Muscle of leg (tissue), 3 donors: ENCODE measurements at regions not wholly inside any gene's neighbourhood (a gene's known extent, or its start where the extent isn't known, plus 50 kb on each side); places are given as distances from the start of the nearest gene placed in this dataset.
A peak's percentile ranks its signal among the peaks of the same experiment; 100 is the strongest.

Source experiments
- DNase-seq: peaks from one replicate; pipeline ENCODE4 v3.0.0; 2013
- H3K27ac ChIP-seq: one replicate; pipeline ENCODE4 v1.5.1; 2013; ENCODE audit warnings: mild to moderate bottlenecking, low read length, control low read depth
- H3K27me3 ChIP-seq: one replicate; pipeline ENCODE4 v1.6.1; 2013; ENCODE audit warnings: low read length; ENCODE audit not compliant: control insufficient read depth, insufficient read depth
- H3K36me3 ChIP-seq: one replicate; pipeline ENCODE4 v1.6.1; 2013; ENCODE audit warnings: low read length; ENCODE audit not compliant: control insufficient read depth, insufficient read depth
- H3K4me1 ChIP-seq: one replicate; pipeline ENCODE4 v1.6.1; 2013; ENCODE audit warnings: low read length; ENCODE audit not compliant: control insufficient read depth, insufficient read depth
- H3K4me3 ChIP-seq: one replicate; pipeline ENCODE4 v1.5.1; 2013; ENCODE audit warnings: low read length, control low read depth
- H3K9me3 ChIP-seq: replicated peaks from 2 replicates; pipeline ENCODE4 v1.6.1; 2013; ENCODE audit warnings: low read depth, low read length; ENCODE audit not compliant: control insufficient read depth
- WGBS: methylation state at CpG from one replicate; pipeline ENCODE4 v1.1.5; 2013; ENCODE audit warnings: missing lambda C conversion rate; ENCODE audit not compliant: insufficient coverage; 5-methylcytosine and 5-hydroxymethylcytosine counted together

DNA sequence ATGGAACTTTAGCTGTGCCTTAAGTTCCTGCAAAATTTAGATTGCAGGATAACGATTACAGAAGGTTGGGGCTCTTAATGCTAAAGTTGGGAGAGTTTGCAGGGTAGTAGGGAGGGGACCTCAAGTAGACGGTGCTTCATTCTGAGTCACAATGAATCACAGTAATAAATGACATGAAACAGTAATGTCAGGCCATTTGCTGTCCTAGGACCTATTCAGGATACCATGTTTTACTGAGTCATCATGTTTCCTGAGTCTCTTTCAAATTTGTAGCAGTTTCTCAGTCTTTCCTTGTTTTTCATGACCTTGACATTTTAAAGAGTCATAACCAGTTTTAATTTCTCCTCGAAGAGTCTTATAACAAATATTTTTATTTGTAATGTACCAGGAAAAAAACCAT lies 406.9 kb upstream of the MAP3K7 start:
- 100% methylated on average over 1 of the region's 3 CpGs for WGBS
- no peaks in the 10 kb centered on the region for H3K27me3 ChIP-seq
- H3K9me3 ChIP-seq: no peaks in the 10 kb centered on the region
- no peaks in the 10 kb centered on the region for H3K4me1 ChIP-seq
- no peak overlapping the region for H3K4me3 ChIP-seq
- no peaks in the 10 kb centered on the region for H3K36me3 ChIP-seq
- DNase-seq: no peak
- H3K27ac ChIP-seq: no peak overlapping the region

DNA sequence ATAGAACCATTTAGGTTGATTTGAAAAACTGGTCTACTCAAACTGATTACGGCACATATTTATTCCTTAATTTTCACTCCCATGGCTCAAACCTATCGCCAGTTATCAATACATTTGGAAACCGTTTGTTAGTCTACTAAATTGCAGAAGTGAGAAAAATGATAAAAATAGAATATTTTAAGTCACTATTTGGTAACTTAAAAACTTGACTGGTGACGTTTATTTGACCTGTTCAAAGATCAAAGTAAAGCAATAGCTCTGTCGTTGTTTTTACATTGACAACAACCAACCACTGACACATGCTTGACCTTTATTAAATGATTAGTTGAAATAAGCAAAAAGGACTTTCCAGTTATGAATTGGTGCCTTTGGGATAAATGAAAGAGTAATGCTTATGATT lies 402.9 kb upstream of the MAP3K7 start:
- WGBS: no CpG with 5 or more reads among the region's 5 CpGs
- DNase-seq: no peak

DNA sequence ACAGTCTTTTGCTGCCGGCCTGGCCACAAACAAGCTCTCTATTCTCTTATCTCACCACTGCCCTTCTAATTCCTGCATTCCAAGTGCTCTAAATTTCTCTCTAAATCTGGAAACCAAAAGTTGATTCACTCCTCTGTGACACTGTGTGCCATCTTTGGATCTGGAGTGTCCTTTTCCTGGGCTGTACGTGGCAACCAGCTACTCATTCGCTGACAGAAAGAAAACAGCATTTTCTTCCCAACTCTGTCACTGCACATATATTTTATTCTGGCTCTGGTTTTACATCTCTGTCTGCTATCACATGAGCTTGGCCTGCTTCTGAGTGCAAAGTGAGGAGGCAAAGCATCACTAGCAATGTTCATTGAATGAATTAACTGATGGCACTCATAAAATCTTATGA lies 397.2 kb upstream of the MAP3K7 start:
- H3K4me1 ChIP-seq: no peaks in the 10 kb centered on the region
- WGBS: 81% methylated on average over 3 of the region's 3 CpGs

More for the DNA sequence above, 402.9 kb upstream of the MAP3K7 start:
- no peaks in the 10 kb centered on the region for H3K36me3 ChIP-seq
- H3K4me3 ChIP-seq: no peak overlapping the region
- no peaks in the 10 kb centered on the region for H3K4me1 ChIP-seq
- no peak overlapping the region for H3K27ac ChIP-seq
- H3K27me3 ChIP-seq: no peaks in the 10 kb centered on the region
- no peaks in the 10 kb centered on the region for H3K9me3 ChIP-seq

DNA sequence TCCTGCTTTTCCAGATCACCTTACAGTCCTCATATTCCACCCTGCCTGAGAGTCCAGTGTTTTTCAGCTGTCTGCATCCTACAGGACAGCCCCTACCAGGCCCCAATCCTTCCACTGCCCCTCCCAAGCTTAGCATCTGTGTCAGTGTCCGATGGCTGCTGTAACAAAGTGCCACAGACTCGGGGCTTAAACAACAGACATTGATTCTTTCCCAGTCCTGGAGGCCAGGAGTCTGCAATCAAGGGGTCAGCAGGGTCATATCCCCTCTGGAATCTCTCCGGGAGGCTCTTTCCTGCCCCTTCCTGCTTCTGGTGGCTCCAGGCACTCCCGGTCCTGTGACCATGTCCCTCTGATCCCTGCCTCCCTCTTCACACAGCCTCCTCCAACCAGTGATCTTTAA lies 396.6 kb upstream of the MAP3K7 start:
- Histone ChIP-seq H3K4me1 (no peaks in the 10 kb centered on the region), H3K9me3 (no peaks in the 10 kb centered on the region), H3K4me3 (no peak overlapping the region), H3K36me3 (no peaks in the 10 kb centered on the region), H3K27me3 (no peaks in the 10 kb centered on the region), H3K27ac (no peak overlapping the region)
- WGBS: 27% methylated on average over 3 of the region's 4 CpGs
- DNase-seq: no peak

More for the DNA sequence above, 397.2 kb upstream of the MAP3K7 start:
- no peak overlapping the region for H3K27ac ChIP-seq
- no peaks in the 10 kb centered on the region for H3K27me3 ChIP-seq
- DNase-seq: peak; percentile 1
- no peaks in the 10 kb centered on the region for H3K9me3 ChIP-seq
- H3K4me3 ChIP-seq: no peak overlapping the region
- no peaks in the 10 kb centered on the region for H3K36me3 ChIP-seq

DNA sequence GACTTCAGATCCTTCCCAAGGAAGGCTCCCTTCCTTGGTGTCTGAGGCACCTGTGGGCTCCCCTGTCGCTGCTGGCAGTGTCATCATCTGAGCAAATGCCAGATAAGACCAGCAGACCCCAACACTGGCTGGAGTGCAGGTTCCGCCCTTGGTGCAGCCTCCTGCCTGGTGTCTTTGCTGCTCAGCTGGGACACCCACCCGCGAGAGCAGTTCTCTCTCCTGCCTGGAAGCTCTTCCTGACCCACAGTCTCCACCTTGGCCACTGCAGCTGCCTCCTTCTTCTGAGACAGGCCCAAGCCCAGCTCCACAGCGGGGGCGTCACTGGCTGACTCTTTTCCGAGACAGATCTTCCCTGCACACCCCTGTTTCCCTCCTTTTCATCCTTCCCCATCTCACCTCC lies 395.7 kb upstream of the MAP3K7 start:
- Histone ChIP-seq H3K27ac (no peak overlapping the region), H3K4me1 (no peaks in the 10 kb centered on the region), H3K9me3 (no peaks in the 10 kb centered on the region), H3K36me3 (no peaks in the 10 kb centered on the region), H3K27me3 (no peaks in the 10 kb centered on the region), H3K4me3 (no peak overlapping the region)
- 91% methylated on average over 7 of the region's 7 CpGs for WGBS
- DNase-seq: no peak

DNA sequence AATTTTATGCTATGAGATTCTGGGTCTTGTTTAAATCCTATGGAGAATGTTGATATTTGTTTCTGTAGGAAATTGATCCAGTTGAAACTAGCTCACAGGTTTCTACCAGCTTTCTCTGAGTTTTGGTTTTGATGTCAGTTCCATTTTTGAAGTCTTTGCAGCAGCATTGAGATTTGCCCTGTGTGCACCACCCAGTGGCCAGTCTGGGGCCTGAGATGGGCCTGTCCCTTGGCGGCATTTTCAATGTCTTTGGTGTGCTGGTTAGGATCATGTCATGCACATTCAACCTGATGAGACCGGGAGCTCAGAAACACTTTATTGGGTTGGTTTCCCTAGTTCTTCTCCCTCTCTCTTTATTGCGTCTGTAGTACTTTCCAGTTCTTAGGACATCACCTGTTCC lies 395.2 kb upstream of the MAP3K7 start:
- Histone ChIP-seq H3K36me3 (no peaks in the 10 kb centered on the region), H3K4me3 (no peak overlapping the region), H3K4me1 (no peaks in the 10 kb centered on the region), H3K27me3 (no peaks in the 10 kb centered on the region), H3K9me3 (no peaks in the 10 kb centered on the region), H3K27ac (no peak overlapping the region)
- WGBS: no CpG with 5 or more reads among the region's 3 CpGs
- no peak for DNase-seq

DNA sequence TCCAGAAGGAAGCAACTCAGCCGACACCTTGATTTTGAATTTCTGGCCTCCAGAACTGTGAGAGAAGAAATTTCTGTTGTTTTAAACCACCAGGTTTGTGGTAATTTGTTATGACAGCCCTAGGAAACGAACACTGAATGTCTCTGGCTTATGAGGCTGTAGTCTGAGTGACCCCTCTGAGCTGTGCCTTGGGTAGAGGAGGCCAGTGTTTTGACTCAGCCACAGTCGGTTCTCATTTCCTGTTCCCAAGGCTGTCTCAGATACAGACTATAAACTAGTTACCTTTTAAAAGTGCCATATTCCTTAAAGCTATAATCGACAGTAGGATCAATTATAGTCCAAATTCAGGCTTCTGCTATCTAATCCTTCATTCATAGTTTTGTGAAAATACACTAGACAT lies 391.2 kb upstream of the MAP3K7 start:
- H3K36me3 ChIP-seq: no peaks in the 10 kb centered on the region
- no peaks in the 10 kb centered on the region for H3K27me3 ChIP-seq
- DNase-seq: no peak
- no peaks in the 10 kb centered on the region for H3K9me3 ChIP-seq
- no peaks in the 10 kb centered on the region for H3K4me1 ChIP-seq
- no peak overlapping the region for H3K4me3 ChIP-seq
- 40% methylated on average over 1 of the region's 4 CpGs for WGBS
- H3K27ac ChIP-seq: no peak overlapping the region

DNA sequence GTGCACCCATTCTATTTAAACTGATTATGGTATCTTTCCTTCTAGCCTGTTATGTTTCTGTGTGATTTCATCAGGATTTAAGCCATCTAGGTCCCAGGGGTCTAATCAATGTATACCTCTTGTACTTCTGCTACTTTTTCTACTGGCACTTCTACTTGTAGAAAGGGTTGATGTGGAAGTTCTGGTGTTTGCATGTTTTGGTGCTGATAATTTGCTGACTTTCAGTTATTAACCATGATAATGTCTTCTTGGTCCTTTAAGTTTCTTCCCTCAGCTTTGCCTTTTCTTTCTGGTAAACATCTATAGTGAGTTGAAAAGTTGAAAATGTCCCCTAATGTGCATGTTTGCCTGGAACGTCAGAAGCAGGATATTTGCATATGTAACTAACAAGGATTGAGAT lies 390.6 kb upstream of the MAP3K7 start:
- DNase-seq: no peak
- no peak overlapping the region for H3K4me3 ChIP-seq
- no peaks in the 10 kb centered on the region for H3K36me3 ChIP-seq
- H3K27me3 ChIP-seq: no peaks in the 10 kb centered on the region
- H3K9me3 ChIP-seq: no peaks in the 10 kb centered on the region
- H3K27ac ChIP-seq: no peak overlapping the region
- 36% methylated on average over 1 of the region's 1 CpG for WGBS
- H3K4me1 ChIP-seq: no peaks in the 10 kb centered on the region

DNA sequence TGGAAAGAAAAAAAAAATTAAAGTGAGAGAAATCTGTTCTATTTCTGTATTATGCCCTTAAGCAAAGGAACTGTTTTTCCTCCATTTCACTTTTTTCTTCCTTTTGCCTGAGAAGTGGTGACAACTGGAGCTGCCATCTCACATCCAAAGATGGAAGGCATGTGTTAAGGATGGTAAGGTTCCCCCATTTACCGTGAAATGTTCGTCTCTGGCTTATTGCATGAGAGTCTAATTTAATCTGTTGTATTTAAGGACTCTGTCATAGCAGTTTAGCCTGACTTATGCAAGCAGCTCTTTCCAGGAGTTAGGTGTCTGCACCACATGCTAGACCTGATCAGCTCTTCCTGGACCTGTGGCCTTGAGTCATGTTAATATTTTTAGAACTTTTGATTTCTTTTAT lies 389.5 kb upstream of the MAP3K7 start:
- Histone ChIP-seq H3K4me3 (no peak overlapping the region), H3K4me1 (no peaks in the 10 kb centered on the region), H3K9me3 (no peaks in the 10 kb centered on the region), H3K36me3 (no peaks in the 10 kb centered on the region), H3K27me3 (no peaks in the 10 kb centered on the region), H3K27ac (no peak overlapping the region)
- WGBS: no CpG with 5 or more reads among the region's 2 CpGs
- DNase-seq: no peak

DNA sequence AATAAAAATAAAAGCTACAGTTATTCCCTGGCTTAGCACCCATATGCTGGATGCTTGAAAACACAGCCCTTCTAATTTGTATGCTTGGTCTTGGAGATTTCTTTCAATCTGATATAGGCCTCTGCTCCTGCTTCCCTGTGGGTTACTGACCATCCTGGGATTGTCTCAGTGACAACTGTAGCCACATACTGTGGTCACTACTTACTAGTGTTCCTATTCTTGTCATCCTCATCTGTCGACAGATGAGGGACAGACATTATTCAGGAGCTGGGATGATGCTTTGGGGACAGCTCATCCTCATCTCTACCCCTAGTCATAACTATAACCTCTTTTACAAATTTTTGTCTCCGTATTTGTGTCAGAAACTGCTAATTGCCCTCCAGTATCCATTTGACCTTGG lies 388.9 kb upstream of the MAP3K7 start:
- no peaks in the 10 kb centered on the region for H3K9me3 ChIP-seq
- no peaks in the 10 kb centered on the region for H3K4me1 ChIP-seq
- H3K27me3 ChIP-seq: no peaks in the 10 kb centered on the region
- no peak overlapping the region for H3K4me3 ChIP-seq
- H3K36me3 ChIP-seq: no peaks in the 10 kb centered on the region
- WGBS: no CpG with 5 or more reads among the region's 2 CpGs
- no peak for DNase-seq
- no peak overlapping the region for H3K27ac ChIP-seq

DNA sequence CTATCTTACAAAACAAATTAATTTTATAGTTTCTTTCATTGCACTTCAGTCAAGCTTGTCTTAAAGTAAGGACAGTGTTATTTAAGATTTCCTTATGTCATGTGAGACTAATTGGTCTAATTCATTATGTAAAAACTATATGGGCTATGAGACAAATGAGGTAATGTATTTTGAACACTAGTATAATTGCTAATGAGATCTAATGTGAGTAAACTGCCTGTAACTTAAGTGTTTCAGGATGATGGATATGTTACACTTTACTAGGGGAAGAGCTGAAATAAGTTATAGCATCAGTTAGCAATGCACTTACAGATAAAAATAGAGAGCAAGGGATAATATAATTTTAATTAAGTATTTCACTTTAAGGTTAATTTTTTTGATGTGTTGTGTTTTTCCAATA lies 386.3 kb upstream of the MAP3K7 start:
- Histone ChIP-seq H3K36me3 (no peaks in the 10 kb centered on the region), H3K27me3 (no peaks in the 10 kb centered on the region), H3K4me3 (no peak overlapping the region), H3K9me3 (no peaks in the 10 kb centered on the region), H3K4me1 (no peaks in the 10 kb centered on the region), H3K27ac (no peak overlapping the region)
- no peak for DNase-seq
